ENCODE measurements at regions not wholly inside any gene's neighbourhood (a gene's known extent, or its start where the extent isn't known, plus 50 kb on each side); places are given as distances from the start of the nearest gene placed in this dataset.
"Not testable (repeated sequence)": the region's sequence is repeated elsewhere in the genome, so short reads cannot be mapped to it uniquely, and the experiment has no call there.

GRCh38 chr2:131633827-131634695 is 106.4 kb downstream of the CCDC74A start:
- in situ Hi-C loops (cut with HindIII; ENCODE audit: low pct_unique_long_range_greater_than_20kb, low sequenced_read_pairs); DNase-seq (ENCODE audit: low read depth in 1 of 2, low spot score in 1 of 2): not testable (repeated sequence)

GRCh38 chr2:131635611-131636010 is 107.9 kb downstream of the CCDC74A start:
- no peak for DNase-seq (ENCODE audit: low read depth in 1 of 2, low spot score in 1 of 2)
- in situ Hi-C loops (cut with HindIII; ENCODE audit: low pct_unique_long_range_greater_than_20kb, low sequenced_read_pairs) = no loop called here
- no peak for TF ChIP-seq JUND (IDR thresholded peaks at IDR 0.05; ENCODE audit: low read depth)

- in situ Hi-C loops (cut with HindIII; ENCODE audit: low pct_unique_long_range_greater_than_20kb, low sequenced_read_pairs); DNase-seq (ENCODE audit: low read depth in 1 of 2, low spot score in 1 of 2): not testable (repeated sequence)
These were observed 109.1 kb downstream of the CCDC74A start for GRCh38 chr2:131636704-131637308.

GRCh38 chr2:131639001-131639620 is 111.4 kb downstream of the CCDC74A start:
- DNase-seq (ENCODE audit: low read depth in 1 of 2, low spot score in 1 of 2); in situ Hi-C loops (cut with HindIII; ENCODE audit: low pct_unique_long_range_greater_than_20kb, low sequenced_read_pairs): not testable (repeated sequence)

- in situ Hi-C loops (cut with HindIII; ENCODE audit: low pct_unique_long_range_greater_than_20kb, low sequenced_read_pairs) = no loop called here
- TF ChIP-seq JUND (IDR thresholded peaks at IDR 0.05; ENCODE audit: low read depth) = no peak
- no peak for DNase-seq (ENCODE audit: low read depth in 1 of 2, low spot score in 1 of 2)
These were observed 113.9 kb downstream of the CCDC74A start for GRCh38 chr2:131641414-131642206.

GRCh38 chr2:131643180-131643579 is 115.5 kb downstream of the CCDC74A start:
- DNase-seq (ENCODE audit: low read depth in 1 of 2, low spot score in 1 of 2); in situ Hi-C loops (cut with HindIII; ENCODE audit: low pct_unique_long_range_greater_than_20kb, low sequenced_read_pairs): not testable (repeated sequence)

GRCh38 chr2:131645177-131645765 is 117.6 kb downstream of the CCDC74A start:
- in situ Hi-C loops (cut with HindIII; ENCODE audit: low pct_unique_long_range_greater_than_20kb, low sequenced_read_pairs) = no loop called here
- TF ChIP-seq JUND (IDR thresholded peaks at IDR 0.05; ENCODE audit: low read depth) = no peak

GRCh38 chr2:131646220-131646619 is 118.5 kb downstream of the CCDC74A start:
- in situ Hi-C loops (cut with HindIII; ENCODE audit: low pct_unique_long_range_greater_than_20kb, low sequenced_read_pairs); DNase-seq (ENCODE audit: low read depth in 1 of 2, low spot score in 1 of 2): not testable (repeated sequence)

More at GRCh38 chr2:131645177-131645765, 117.6 kb downstream of the CCDC74A start:
- no peak for DNase-seq (ENCODE audit: low read depth in 1 of 2, low spot score in 1 of 2)

GRCh38 chr2:131646669-131647297 is 119.1 kb downstream of the CCDC74A start:
- DNase-seq (ENCODE audit: low read depth in 1 of 2, low spot score in 1 of 2) = no peak
- no peak for TF ChIP-seq JUND (IDR thresholded peaks at IDR 0.05; ENCODE audit: low read depth)
- in situ Hi-C loops (cut with HindIII; ENCODE audit: low pct_unique_long_range_greater_than_20kb, low sequenced_read_pairs) = no loop called here

GRCh38 chr2:131648565-131648964 is 120.9 kb downstream of the CCDC74A start:
- DNase-seq (ENCODE audit: low read depth in 1 of 2, low spot score in 1 of 2); in situ Hi-C loops (cut with HindIII; ENCODE audit: low pct_unique_long_range_greater_than_20kb, low sequenced_read_pairs): not testable (repeated sequence)

- DNase-seq (ENCODE audit: low read depth in 1 of 2, low spot score in 1 of 2); in situ Hi-C loops (cut with HindIII; ENCODE audit: low pct_unique_long_range_greater_than_20kb, low sequenced_read_pairs): not testable (repeated sequence)
These were observed 124.6 kb downstream of the CCDC74A start for GRCh38 chr2:131652246-131652645.

GRCh38 chr2:131654107-131654506 is 126.4 kb downstream of the CCDC74A start:
- DNase-seq (ENCODE audit: low read depth in 1 of 2, low spot score in 1 of 2); in situ Hi-C loops (cut with HindIII; ENCODE audit: low pct_unique_long_range_greater_than_20kb, low sequenced_read_pairs): not testable (repeated sequence)

Measured in T47D (cell line).